ENCODE measurements at regions not wholly inside any gene's neighbourhood (a gene's known extent, or its start where the extent isn't known, plus 50 kb on each side); places are given as distances from the start of the nearest gene placed in this dataset.

DNA sequence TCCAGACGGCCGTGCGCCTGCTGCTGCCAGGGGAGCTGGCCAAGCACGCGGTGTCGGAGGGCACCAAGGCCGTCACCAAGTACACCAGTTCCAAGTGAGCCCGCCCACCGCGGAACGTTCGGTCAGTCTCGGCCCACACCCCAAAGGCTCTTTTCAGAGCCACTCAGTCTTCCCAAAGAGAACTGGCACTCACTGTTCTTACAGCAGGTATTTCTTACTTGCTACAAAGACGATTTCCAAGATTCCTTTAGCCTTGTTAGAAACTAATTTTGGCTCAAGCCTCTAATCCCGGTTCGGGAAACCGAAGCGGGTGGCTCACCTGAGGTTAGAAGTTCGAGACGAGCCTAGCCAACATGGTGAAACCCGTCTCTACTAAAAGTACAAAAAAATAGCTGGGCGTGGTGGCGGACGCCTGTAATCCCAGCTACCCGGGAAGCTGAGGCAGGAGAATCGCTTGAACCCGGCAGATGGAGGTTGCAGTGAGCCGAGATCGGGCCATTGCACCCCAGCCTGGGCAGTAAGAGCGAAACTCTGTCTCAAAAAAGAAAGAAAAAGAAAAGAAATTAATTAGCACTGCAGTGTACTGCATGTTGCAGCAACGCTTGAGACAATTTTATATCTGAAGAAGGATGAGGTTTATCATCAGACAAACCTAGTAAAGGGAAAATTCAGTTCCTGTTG is 73.1 kb downstream of the OR2B2 start:
- Mint-ChIP-seq H3K9me3 (ENCODE audit: unreplicated experiment) (no peaks in the 10 kb centered on the region), H3K27ac (ENCODE audit: unreplicated experiment) (no peak overlapping the region), H3K4me3 (ENCODE audit: unreplicated experiment) (no peak overlapping the region), H3K27me3 (ENCODE audit: low read depth, unreplicated experiment) (no peaks in the 10 kb centered on the region), H3K4me1 (ENCODE audit: low read depth, unreplicated experiment) (peaks cover 11% of the 10 kb centered on the region), H3K36me3 (ENCODE audit: low read depth, unreplicated experiment) (peaks cover 2% of the 10 kb centered on the region)
- Histone ChIP-seq H3K9me3 (ENCODE audit: insufficient read depth, low read depth, low read length) (no peaks in the 10 kb centered on the region), H3K4me2 (ENCODE audit: low read length) (peak overlapping the region; percentile 92), H3K36me3 (ENCODE audit: insufficient read depth, low read length) (no peaks in the 10 kb centered on the region), H3K27me3 (ENCODE audit: insufficient read depth, low read length) (no peaks in the 10 kb centered on the region), H3K9ac (ENCODE audit: low read length) (peak overlapping the region; percentile 99), H3K79me2 (ENCODE audit: insufficient read depth, low read length) (peaks cover 37% of the 10 kb centered on the region), H2AFZ (ENCODE audit: low read depth, low read length) (no peak overlapping the region), H3K27ac (ENCODE audit: low read depth, low read length) (peak overlapping the region; percentile 97), H4K20me1 (ENCODE audit: insufficient read depth, low read length) (no peaks in the 10 kb centered on the region), H3K4me3 (ENCODE audit: insufficient read depth, low read depth, low read length) (peak overlapping the region; percentile 94), H3K4me1 (ENCODE audit: insufficient read depth, low read length) (peaks cover 7% of the 10 kb centered on the region)
- peak; percentile 41 for DNase-seq (ENCODE audit: low read depth)
- TF ChIP-seq CTCF (IDR thresholded peaks at IDR 0.05; ENCODE audit: insufficient read depth, low read depth, low read length) (no peak), EZH2 (IDR thresholded peaks at IDR 0.05; ENCODE audit: insufficient read depth, low read length) (no peak)
- no peak for FAIRE-seq

DNA sequence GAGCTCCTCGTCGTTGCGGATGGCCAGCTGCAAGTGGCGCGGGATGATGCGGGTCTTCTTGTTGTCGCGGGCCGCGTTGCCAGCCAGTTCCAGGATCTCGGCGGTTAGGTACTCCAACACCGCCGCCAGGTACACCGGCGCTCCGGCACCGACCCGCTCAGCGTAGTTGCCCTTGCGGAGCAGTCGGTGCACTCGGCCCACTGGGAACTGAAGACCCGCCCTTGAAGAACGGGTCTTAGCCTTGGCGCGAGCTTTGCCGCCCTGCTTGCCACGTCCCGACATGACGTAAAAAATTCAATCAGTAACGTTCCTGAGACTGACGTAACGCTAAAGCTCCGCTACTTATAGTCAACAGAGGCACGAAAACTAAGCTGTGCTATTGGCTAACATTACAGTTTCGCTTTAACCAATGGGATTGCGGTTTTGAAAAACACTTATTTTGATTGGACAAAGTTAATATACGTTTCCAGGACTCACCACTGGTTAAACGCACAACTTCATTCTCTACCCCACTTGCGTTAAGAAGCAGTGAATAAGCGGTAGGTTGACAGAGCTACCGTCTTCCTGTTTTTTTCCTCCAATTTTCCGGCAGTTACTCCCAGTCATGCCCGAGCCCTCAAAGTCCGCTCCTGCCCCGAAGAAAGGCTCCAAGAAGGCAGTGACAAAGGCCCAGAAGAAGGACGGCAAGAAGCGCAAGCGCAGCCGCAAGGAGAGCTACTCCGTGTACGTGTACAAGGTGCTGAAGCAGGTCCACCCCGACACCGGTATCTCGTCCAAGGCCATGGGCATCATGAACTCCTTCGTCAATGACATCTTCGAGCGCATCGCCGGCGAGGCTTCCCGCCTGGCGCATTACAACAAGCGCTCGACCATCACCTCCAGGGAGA is 73.9 kb downstream of the OR2B2 start:
- no peaks in the 10 kb centered on the region for H4K20me1 ChIP-seq (ENCODE audit: insufficient read depth, low read length)
- DNase-seq (ENCODE audit: low read depth): peak; percentile 99
- H2AFZ ChIP-seq (ENCODE audit: low read depth, low read length): peak overlapping the region; percentile 31
- H3K27me3 ChIP-seq (ENCODE audit: insufficient read depth, low read length): no peaks in the 10 kb centered on the region
- peak; percentile 69 for FAIRE-seq
- peaks cover 11% of the 10 kb centered on the region for H3K4me1 Mint-ChIP-seq (ENCODE audit: low read depth, unreplicated experiment)
- peak overlapping the region; percentile 92 for H3K4me2 ChIP-seq (ENCODE audit: low read length)
- peak overlapping the region; percentile 97 for H3K27ac ChIP-seq (ENCODE audit: low read depth, low read length)
- no peak overlapping the region for H3K27ac Mint-ChIP-seq (ENCODE audit: unreplicated experiment)
- H3K27me3 Mint-ChIP-seq (ENCODE audit: low read depth, unreplicated experiment): no peaks in the 10 kb centered on the region
- H3K9ac ChIP-seq (ENCODE audit: low read length): peak overlapping the region; percentile 99
- peaks cover 7% of the 10 kb centered on the region for H3K4me1 ChIP-seq (ENCODE audit: insufficient read depth, low read length)
- H3K9me3 ChIP-seq (ENCODE audit: insufficient read depth, low read depth, low read length): no peaks in the 10 kb centered on the region
- H3K4me3 ChIP-seq (ENCODE audit: insufficient read depth, low read depth, low read length): peak overlapping the region; percentile 94
- peaks cover 37% of the 10 kb centered on the region for H3K79me2 ChIP-seq (ENCODE audit: insufficient read depth, low read length)
- H3K36me3 ChIP-seq (ENCODE audit: insufficient read depth, low read length): no peaks in the 10 kb centered on the region
- peaks cover 2% of the 10 kb centered on the region for H3K36me3 Mint-ChIP-seq (ENCODE audit: low read depth, unreplicated experiment)
- no peak overlapping the region for H3K4me3 Mint-ChIP-seq (ENCODE audit: unreplicated experiment)
- H3K9me3 Mint-ChIP-seq (ENCODE audit: unreplicated experiment): no peaks in the 10 kb centered on the region
- TF ChIP-seq CTCF (IDR thresholded peaks at IDR 0.05; ENCODE audit: insufficient read depth, low read depth, low read length) (no peak), EZH2 (IDR thresholded peaks at IDR 0.05; ENCODE audit: insufficient read depth, low read length) (no peak)

Measured in astrocyte (in vitro differentiated cells and primary cell).